Common myeloid progenitor, CD34-positive (primary cell): ENCODE measurements at regions not wholly inside any gene's neighbourhood (a gene's known extent, or its start where the extent isn't known, plus 50 kb on each side); places are given as distances from the start of the nearest gene placed in this dataset.
"Not testable (repeated sequence)": the region's sequence is repeated elsewhere in the genome, so short reads cannot be mapped to it uniquely, and the experiment has no call there.

Experiments
- CTCF ChIA-PET: fragments of 350-600 bp; sonication (Branson Sonifier 250); formaldehyde crosslinking; loops from one replicate; lab custom pipeline; 2021; ENCODE audit warnings: antibody characterized with exemption; lab: Charles Lee
- POLR2A ChIA-PET: fragments of 350-600 bp; sonication (Branson Sonifier 250); formaldehyde crosslinking; loops from one replicate; lab custom pipeline; 2021; ENCODE audit warnings: antibody characterized with exemption; lab: Charles Lee
- DNase-seq, 3 donors: peaks; one replicate each; pipeline versions ENCODE4 v3.0.0 to v3.0.0-alpha.2; 2013
- H3K27ac ChIP-seq, 2 experiments: 1 replicate in 1 of 2; 2 replicates in 1 of 2; pipeline ENCODE4 v1.7.0; 2013; ENCODE audit warnings: inconsistent platforms in 2 of 2, low read length in 2 of 2, mild to moderate bottlenecking in 2 of 2, low read depth in 1 of 2, moderate library complexity in 1 of 2; ENCODE audit not compliant: severe bottlenecking in 2 of 2, insufficient read depth in 1 of 2, poor library complexity in 1 of 2
- H3K27me3 ChIP-seq, 5 experiments: replicated peaks in 2 of 5; 1 replicate in 3 of 5; 2 replicates in 2 of 5; pipeline versions ENCODE4 v1.6.1 to v1.7.0; 2013; ENCODE audit warnings: low read length in 4 of 5, mild to moderate bottlenecking in 2 of 5, moderate library complexity in 2 of 5, inconsistent platforms in 1 of 5; ENCODE audit not compliant: insufficient read depth in 5 of 5, control insufficient read depth in 4 of 5
- H3K36me3 ChIP-seq, 4 experiments: 1 replicate in 2 of 4; 2 replicates in 2 of 4; pipeline versions ENCODE4 v1.6.1 to v1.7.0; 2013; ENCODE audit warnings: low read length in 3 of 4, control low read depth in 1 of 4, mild to moderate bottlenecking in 1 of 4; ENCODE audit not compliant: control insufficient read depth in 4 of 4, insufficient read depth in 4 of 4
- H3K4me1 ChIP-seq, 4 experiments: 1 replicate in 3 of 4; 2 replicates in 1 of 4; pipeline versions ENCODE4 v1.6.1 to v1.7.1; 2013; ENCODE audit warnings: low read length in 3 of 4, mild to moderate bottlenecking in 3 of 4, control low read depth in 1 of 4, inconsistent platforms in 1 of 4, moderate library complexity in 1 of 4; ENCODE audit not compliant: control insufficient read depth in 4 of 4, insufficient read depth in 4 of 4; ENCODE audit errors: control extremely low read depth in 1 of 4
- H3K4me3 ChIP-seq, 7 experiments: 1 replicate in 4 of 7; 2 replicates in 3 of 7; pipeline versions ENCODE4 v1.5.1 to v1.7.0; 2013; ENCODE audit warnings: mild to moderate bottlenecking in 7 of 7, low read length in 6 of 7, moderate library complexity in 6 of 7, inconsistent platforms in 2 of 7, low read depth in 2 of 7, control low read depth in 1 of 7; ENCODE audit not compliant: insufficient read depth in 4 of 7, control insufficient read depth in 1 of 7; ENCODE audit errors: extremely low read depth in 1 of 7
- H3K9me3 ChIP-seq, 5 experiments: 1 replicate in 4 of 5; 2 replicates in 1 of 5; pipeline versions ENCODE4 v1.6.1 to v1.7.1; 2013; ENCODE audit warnings: low read length in 4 of 5, mild to moderate bottlenecking in 2 of 5, inconsistent platforms in 1 of 5, low read depth in 1 of 5, moderate library complexity in 1 of 5; ENCODE audit not compliant: control insufficient read depth in 4 of 5, insufficient read depth in 2 of 5; ENCODE audit errors: control extremely low read depth in 1 of 5
- WGBS: methylation state at CpG from one replicate; pipeline ENCODE4 v1.1.5; 2013; ENCODE audit not compliant: insufficient coverage; 5-methylcytosine and 5-hydroxymethylcytosine counted together

- Histone ChIP-seq H3K4me1 (peaks cover 0 to 4% (median 2%) of the 10 kb centered on the region in 4 experiments), H3K27ac (no peak overlapping the region), H3K36me3 (no peaks in the 10 kb centered on the region), H3K4me3 (no peak overlapping the region), H3K9me3 (peaks cover 0 to 3% (median 0%) of the 10 kb centered on the region in 5 experiments), H3K27me3 (no peaks in the 10 kb centered on the region)
- CTCF ChIA-PET = interaction anchor here (1.0 kb wide), 1 partner anchor 138 kb away, joined by 3 read pairs; no protein-coding TSS in a partner anchor
- POLR2A ChIA-PET = no interaction called here
- DNase-seq = no peak
- 96% methylated on average over 5 of the region's 6 CpGs for WGBS
Observed at GRCh38 chr14:105710119-105711043, 184.0 kb downstream of the TMEM121 start.

GRCh38 chr14:105711044-105711620 is 184.7 kb downstream of the TMEM121 start:
- POLR2A ChIA-PET = no interaction called here

GRCh38 chr14:105711841-105712460 is 185.6 kb downstream of the TMEM121 start:
- DNase-seq = no peak
- Histone ChIP-seq H3K36me3 (no peaks in the 10 kb centered on the region), H3K9me3 (peaks cover 0 to 3% (median 0%) of the 10 kb centered on the region in 5 experiments), H3K4me1 (no peaks in the 10 kb centered on the region), H3K27me3 (no peaks in the 10 kb centered on the region), H3K27ac (no peak overlapping the region), H3K4me3 (no peak overlapping the region)
- CTCF ChIA-PET = no interaction called here
- POLR2A ChIA-PET = no interaction called here
- 96% methylated on average over 4 of the region's 5 CpGs for WGBS

More at GRCh38 chr14:105711044-105711620, 184.7 kb downstream of the TMEM121 start:
- Histone ChIP-seq H3K36me3 (no peaks in the 10 kb centered on the region), H3K9me3 (peaks cover 0 to 3% (median 0%) of the 10 kb centered on the region in 5 experiments), H3K27me3 (no peaks in the 10 kb centered on the region), H3K27ac (no peak overlapping the region), H3K4me3 (no peak overlapping the region), H3K4me1 (peaks cover 0 to 3% (median 1%) of the 10 kb centered on the region in 4 experiments)
- 100% methylated on average over 1 of the region's 18 CpGs for whole genome bisulfite sequencing
- CTCF ChIA-PET = interaction anchor here (1.0 kb wide), 1 partner anchor 137 kb away, joined by 3 read pairs; no protein-coding TSS in a partner anchor
- DNase-seq = no peak

GRCh38 chr14:105712670-105713069 is 186.3 kb downstream of the TMEM121 start:
- 96% methylated on average over 3 of the region's 18 CpGs for WGBS
- H3K27ac ChIP-seq, H3K4me1 ChIP-seq, H3K9me3 ChIP-seq, DNase-seq, CTCF ChIA-PET, POLR2A ChIA-PET, H3K27me3 ChIP-seq, H3K4me3 ChIP-seq, H3K36me3 ChIP-seq: not testable (repeated sequence)

GRCh38 chr14:105713160-105713559 is 186.8 kb downstream of the TMEM121 start:
- DNase-seq, H3K4me1 ChIP-seq, H3K4me3 ChIP-seq, H3K36me3 ChIP-seq, CTCF ChIA-PET, H3K9me3 ChIP-seq, H3K27me3 ChIP-seq, H3K27ac ChIP-seq, POLR2A ChIA-PET: not testable (repeated sequence)
- WGBS = 100% methylated on average over 3 of the region's 17 CpGs

GRCh38 chr14:105713836-105714235 is 187.5 kb downstream of the TMEM121 start:
- DNase-seq, H3K27ac ChIP-seq, POLR2A ChIA-PET, H3K9me3 ChIP-seq, CTCF ChIA-PET, H3K4me1 ChIP-seq, H3K27me3 ChIP-seq, H3K36me3 ChIP-seq, H3K4me3 ChIP-seq: not testable (repeated sequence)
- 88% methylated on average over 6 of the region's 10 CpGs for WGBS
